GM19455 (cell line): ENCODE measurements at regions not wholly inside any gene's neighbourhood (a gene's known extent, or its start where the extent isn't known, plus 50 kb on each side); places are given as distances from the start of the nearest gene placed in this dataset.

Experiments
- ATAC-seq: cut with Tn5 transposase; IDR thresholded peaks from one replicate; pipeline ENCODE4 v1.9.1; 2021; ENCODE audit not compliant: unreplicated experiment

- no peak for ATAC-seq
Observed at GRCh38 chr3:5304188-5304587, 116.7 kb downstream of the EDEM1 start.

GRCh38 chr3:5304789-5305683, 117.5 kb downstream of the EDEM1 start:
- ATAC-seq: peak; percentile 82

GRCh38 chr3:5305684-5305989, 118.1 kb downstream of the EDEM1 start:
- peak; percentile 11 for ATAC-seq

DNA sequence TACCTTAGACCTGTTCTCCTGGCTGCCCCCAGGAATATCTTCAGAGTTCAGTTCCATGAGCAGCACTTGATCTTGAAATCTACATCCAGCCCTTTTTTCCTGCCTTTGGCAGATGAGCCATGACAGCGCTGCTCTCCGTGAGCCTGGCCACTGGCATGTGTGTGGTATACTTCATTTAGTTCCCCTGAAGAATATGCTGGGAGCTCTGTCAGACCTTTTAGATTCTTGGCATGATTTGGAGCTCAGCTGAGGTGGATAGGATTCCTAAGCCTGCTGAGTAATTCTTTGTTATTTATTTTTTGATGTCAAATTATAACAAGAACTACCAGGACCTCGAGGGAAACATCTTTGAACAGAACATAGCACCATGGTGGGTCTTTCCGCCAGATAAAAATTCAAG, 121.7 kb downstream of the EDEM1 start:
- no peak for ATAC-seq

DNA sequence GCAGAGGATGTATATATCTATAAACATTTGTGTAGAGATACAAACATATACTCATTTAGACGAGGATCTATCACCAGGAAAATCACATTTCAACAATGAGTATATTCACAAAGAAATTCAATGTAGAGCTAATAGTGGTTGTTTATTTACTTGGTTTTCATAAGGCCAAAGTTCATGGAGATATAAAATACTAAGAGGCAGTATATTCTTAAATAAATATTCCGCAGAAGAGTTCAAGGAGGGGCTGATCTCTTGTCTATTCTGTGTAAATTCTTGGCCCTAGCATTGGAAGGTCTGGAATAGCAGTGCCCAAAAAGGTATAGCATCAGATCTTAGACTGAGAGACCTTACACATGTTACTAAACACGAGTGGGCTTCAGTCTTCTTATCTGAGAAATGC, 122.1 kb downstream of the EDEM1 start:
- ATAC-seq: no peak

DNA sequence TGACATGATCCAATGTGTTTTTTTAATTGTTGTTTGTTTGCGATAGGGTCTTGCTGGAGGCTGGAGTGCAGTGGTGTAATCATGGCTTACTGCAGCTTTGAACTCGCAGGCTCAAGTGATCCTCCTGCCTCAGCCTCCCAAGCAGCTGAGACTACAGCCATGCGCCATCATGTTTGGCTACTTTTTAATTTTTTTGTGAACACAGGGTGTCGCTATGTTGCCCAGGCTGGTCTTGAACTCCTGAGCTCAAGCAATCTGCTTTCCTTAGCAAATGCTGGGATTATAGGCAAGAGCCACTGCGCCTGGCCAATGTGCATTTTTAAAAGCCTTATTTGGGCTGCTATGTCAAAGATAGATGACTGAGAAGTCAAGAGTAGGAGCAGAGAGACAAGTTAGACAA, 123.0 kb downstream of the EDEM1 start:
- ATAC-seq: no peak

- ATAC-seq: no peak
Observed at GRCh38 chr3:5312290-5312689, 124.8 kb downstream of the EDEM1 start.

- no peak for ATAC-seq
Observed at GRCh38 chr3:5314897-5315296, 127.4 kb downstream of the EDEM1 start.

- ATAC-seq: no peak
Observed at GRCh38 chr3:5317557-5317956, 130.1 kb downstream of the EDEM1 start.

DNA sequence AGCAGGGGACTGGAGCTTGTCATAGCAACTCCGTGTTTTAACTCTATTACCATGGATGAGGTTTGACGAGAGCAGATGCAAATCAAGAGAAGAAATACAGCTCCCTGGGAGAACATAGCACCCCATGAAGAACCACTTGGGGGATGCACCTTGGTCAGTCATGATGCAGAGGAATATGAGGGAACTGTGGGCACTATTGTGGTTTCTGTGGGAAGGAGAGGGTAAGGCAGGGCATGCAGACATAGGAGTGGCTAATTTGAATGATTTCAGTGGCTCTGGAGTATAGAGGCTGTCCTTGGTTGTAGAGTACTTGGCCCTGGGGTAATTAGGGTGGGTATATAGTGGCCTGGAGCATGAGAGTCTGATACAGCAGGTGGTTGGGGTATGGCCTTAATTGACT, 131.9 kb downstream of the EDEM1 start:
- ATAC-seq: no peak

- no peak for ATAC-seq
Observed at GRCh38 chr3:5321666-5322340, 134.3 kb downstream of the EDEM1 start.

GRCh38 chr3:5324780-5325179, 137.3 kb downstream of the EDEM1 start:
- no peak for ATAC-seq

- no peak for ATAC-seq
Observed at GRCh38 chr3:5330152-5330810, 142.8 kb downstream of the EDEM1 start.

- no peak for ATAC-seq
Observed at GRCh38 chr3:5331567-5332269, 144.2 kb downstream of the EDEM1 start.

DNA sequence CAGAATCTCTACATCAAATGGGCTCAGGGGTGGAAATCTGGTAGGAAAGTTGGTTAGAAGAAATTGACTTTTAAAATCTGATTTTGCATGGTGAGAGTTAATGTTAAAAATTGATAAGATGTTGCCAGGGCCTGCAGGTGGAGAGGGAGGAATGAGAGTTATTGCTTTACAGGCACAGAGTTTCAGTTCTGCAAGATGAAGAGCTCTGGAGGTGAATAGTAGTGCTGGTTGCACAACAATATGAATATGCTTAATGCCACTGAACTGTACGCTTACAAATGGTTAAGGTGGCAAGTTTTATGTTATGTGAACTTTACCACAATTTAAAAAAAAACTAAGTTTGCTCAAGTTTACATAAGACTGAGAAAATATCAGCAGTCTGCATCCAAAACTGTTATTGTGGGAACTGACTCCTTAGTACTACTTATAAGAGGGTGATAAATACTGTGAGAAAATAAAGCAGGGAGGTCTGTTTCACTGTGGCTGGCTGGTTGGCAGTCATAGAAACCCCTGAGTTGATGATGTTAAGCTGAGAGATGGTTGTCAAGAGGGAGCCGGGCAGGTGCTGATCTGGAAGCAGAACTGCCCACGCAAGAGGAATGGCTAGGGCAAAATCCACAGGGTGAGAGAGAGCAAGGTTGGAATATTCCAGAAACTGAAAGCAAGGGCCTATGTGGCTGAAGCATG, 144.9 kb downstream of the EDEM1 start:
- ATAC-seq: no peak

DNA sequence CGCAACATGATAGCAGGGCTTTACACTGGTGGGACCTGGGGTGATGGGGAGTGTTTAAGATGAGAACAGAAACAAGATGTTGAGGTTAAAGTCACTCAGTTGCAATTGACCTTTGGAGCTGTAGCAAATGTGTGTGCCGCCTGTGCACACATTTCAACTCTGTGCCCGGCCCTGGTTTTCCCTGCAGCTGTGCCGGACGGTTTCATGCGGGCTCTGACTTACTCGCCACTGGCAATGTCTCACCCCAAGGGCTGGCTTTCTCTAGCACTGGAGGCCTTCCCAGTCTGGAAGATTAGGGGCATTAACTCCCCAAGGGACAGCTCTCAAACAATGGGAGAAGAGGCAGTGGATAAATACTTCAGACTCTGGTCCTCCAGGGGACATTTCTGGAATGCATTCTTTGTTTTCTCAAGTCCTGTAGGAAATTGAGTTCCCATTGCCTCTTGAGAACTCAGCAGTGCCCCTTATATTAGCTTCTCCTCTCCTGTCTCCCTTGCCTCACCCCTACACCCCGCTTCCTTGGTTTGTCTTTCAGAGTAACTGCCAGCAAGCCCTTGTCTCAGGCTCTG, 152.5 kb downstream of the EDEM1 start:
- no peak for ATAC-seq

- ATAC-seq: no peak
Observed at GRCh38 chr3:5341610-5342009, 154.1 kb downstream of the EDEM1 start.

- ATAC-seq: no peak
Observed at GRCh38 chr3:5343459-5343858, 156.0 kb downstream of the EDEM1 start.

DNA sequence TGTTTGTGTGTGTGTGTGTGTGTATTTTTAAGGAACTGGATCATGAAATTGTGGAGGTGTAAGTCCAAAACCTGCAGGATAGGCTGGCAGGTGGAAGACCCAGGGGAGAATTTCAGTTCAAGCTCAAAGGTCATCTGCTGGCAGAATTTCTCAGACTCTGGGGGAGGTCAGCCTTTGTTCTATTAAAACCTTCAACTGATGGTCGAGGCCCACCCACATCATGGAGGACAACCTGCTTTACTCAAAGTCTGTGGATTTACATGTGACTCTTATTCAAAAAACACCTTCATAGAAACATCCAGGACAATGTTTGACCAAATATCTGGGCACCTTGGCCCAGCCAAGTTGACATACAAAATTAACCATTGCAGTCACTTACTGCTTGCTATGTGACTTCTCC, 157.2 kb downstream of the EDEM1 start:
- ATAC-seq: no peak

- no peak for ATAC-seq
Observed at GRCh38 chr3:5347486-5347885, 160.0 kb downstream of the EDEM1 start.
